GM12891 (cell line): ENCODE measurements at regions not wholly inside any gene's neighbourhood (a gene's known extent, or its start where the extent isn't known, plus 50 kb on each side); places are given as distances from the start of the nearest gene placed in this dataset.

ENCODE experiments used
- POLR2A ChIP-seq: IDR thresholded peaks from 2 replicates; pipeline ENCODE4 v1.6.1; 2011; ENCODE audit warnings: low read depth, low read length, control low read depth
- POLR2AphosphoS5 ChIP-seq: IDR thresholded peaks from 2 replicates; pipeline ENCODE4 v1.6.1; 2011; ENCODE audit warnings: low read depth, low read length, control low read depth
- POU2F2 ChIP-seq: IDR thresholded peaks from 2 replicates; pipeline ENCODE4 v1.6.1; 2011; ENCODE audit warnings: low read depth, mild to moderate bottlenecking, control low read depth, low read length, moderate library complexity

DNA sequence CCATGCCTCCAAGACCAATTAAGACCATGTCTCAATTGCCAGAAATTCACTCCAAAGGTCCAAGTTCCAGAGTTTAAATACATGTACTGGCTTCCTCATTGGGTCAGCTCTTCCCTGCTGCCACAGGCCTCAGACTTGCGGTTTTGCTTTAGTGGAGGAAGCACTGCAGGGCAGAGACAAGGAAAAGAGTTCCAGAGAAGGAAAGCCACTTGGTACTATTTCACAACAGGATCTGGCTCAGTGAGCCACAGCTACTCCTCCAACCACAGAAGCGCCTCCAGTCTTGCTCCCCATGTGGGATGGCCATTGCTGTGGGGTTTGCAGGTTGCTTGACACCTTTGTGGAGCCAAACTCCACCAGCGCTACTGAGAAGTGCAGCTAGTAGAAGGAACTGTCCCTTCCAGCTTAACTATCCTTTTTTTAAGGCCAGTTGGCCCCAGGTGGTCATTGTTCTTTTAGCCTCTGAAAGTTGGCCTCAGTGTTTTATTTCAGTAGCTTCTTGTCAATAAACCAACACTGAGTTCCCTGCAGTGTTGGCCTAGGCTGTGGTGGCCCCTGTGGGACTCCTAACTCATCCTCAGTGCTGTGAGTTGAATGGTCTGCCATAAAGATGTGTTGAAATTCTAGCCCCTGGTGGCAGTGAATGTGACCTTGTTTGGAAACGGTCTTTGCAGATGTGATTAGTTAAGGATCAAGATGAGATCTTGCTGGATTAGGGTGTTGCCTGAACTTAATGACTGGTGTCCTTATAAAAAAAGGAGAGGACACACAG lies 93.7 kb upstream of the DAP start:
- no peak for TF ChIP-seq POLR2A
- TF ChIP-seq POU2F2 = no peak
- no peak for TF ChIP-seq POLR2AphosphoS5
